Activated CD4-positive, alpha-beta T cell treated with anti-CD3 and anti-CD28 coated beads, Interleukin-2, amount 50 U/mL, for 4 hours (primary cell): ENCODE measurements at regions not wholly inside any gene's neighbourhood (a gene's known extent, or its start where the extent isn't known, plus 50 kb on each side); places are given as distances from the start of the nearest gene placed in this dataset.

ENCODE experiments used
- DNase-seq, 2 experiments: peaks; one replicate each; pipeline ENCODE4 v3.0.0-alpha.2; 2020

DNA sequence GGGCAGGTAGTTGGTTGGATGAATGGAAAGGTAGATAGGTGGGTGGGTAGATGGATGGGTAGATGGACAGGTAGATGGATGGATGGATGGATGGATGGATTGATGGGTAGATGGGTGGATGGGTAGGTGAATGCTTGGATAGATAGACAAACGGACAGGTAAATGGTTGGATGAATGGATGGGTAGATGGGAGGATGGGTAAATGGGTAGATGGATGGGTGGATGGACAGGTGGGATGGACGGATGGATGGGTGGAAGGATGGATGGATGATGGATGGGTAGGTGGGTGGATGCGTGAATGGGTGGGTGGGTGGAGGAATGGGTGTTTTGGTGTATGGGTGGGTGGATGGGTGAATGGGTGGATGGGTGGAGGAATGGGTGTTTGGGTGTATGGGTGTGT is 50.1 kb upstream of the ASAP2 start:
- DNase-seq, result no peak

- no peak for DNase-seq
These were observed 52.6 kb upstream of the ASAP2 start for GRCh38 chr2:9154061-9154460.

GRCh38 chr2:9153643-9153980 is 53.0 kb upstream of the ASAP2 start:
- no peak for DNase-seq

- DNase-seq, result no peak
These were observed 53.5 kb upstream of the ASAP2 start for GRCh38 chr2:9152975-9153642.

- no peak for DNase-seq
These were observed 55.7 kb upstream of the ASAP2 start for GRCh38 chr2:9150906-9151305.

DNA sequence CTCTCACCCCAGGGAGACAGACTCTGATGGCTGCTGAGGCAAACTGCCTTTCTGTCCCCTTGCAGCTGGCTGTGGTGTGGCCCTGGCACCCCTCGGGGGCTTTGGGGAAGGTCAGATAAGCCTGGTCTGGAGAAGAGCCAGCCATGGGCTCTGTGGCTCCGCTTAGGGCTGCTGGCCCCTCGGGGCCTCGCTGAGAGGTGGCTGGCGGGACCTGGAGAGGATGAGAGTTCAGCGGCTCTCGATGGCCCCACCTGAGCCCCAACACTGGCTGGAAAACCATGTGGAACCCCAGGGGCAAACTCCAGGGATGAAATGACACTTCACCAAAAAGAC is 56.1 kb upstream of the ASAP2 start:
- DNase-seq, result no peak

DNA sequence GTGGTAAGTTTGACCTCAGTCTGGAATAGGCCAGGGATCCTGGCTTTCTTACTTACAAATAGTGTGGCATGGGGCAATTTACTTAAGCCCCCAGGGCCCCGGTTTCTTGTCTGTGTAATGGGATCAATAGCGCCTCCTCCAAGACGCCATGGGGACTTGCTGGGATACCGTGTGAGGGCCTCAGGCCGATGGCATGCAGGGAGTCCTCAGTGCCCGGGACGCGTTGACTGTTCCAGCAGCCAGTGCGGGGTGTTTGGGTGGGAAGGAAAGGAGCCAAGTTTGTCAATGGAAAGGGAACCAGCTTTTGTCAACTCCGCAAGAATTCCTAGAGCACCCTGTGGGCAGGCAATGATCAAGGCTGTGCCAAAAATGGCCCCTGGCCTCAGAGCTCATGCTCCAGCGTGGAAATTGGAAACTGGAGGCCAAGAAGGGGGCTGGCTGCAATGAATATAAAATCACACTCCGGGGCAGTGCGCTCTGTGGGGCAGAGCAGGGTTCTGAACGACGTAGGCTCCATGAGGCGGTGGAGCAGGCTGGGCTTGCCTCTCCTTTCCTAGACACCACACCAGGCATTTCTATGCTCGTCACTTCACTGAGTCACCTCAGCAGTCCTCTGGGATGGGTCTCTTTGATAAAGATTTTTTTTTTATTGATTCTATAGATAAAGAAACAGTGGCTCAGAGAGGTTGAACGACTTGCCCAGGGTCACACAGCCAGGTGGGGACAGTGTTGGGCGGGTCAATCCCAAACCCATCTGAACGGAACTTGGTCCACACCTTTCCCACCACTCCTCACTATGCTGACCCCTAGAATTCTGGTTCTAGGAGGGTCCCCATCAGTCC is 56.7 kb upstream of the ASAP2 start:
- no peak for DNase-seq

- no peak for DNase-seq
These were observed 57.3 kb upstream of the ASAP2 start for GRCh38 chr2:9149388-9149660.

DNA sequence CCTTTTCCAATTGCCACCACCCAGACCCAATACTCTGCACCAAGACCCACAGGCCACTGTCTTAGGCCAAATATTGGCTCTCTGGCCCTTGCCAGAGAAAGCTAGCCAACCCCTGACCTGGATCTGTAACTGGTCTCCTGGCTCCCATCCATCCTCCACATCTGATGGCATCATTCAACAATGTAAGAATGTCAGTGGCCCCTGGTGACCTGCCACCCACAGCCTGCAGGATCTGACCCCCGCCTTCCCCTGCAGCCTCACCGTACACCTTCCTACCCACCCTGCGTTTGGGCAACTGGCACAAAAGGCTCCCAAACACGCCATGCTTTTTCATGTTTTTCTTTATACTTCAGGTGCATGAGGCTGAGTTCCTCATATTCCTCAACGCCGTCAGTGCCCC is 60.0 kb upstream of the ASAP2 start:
- no peak for DNase-seq

DNA sequence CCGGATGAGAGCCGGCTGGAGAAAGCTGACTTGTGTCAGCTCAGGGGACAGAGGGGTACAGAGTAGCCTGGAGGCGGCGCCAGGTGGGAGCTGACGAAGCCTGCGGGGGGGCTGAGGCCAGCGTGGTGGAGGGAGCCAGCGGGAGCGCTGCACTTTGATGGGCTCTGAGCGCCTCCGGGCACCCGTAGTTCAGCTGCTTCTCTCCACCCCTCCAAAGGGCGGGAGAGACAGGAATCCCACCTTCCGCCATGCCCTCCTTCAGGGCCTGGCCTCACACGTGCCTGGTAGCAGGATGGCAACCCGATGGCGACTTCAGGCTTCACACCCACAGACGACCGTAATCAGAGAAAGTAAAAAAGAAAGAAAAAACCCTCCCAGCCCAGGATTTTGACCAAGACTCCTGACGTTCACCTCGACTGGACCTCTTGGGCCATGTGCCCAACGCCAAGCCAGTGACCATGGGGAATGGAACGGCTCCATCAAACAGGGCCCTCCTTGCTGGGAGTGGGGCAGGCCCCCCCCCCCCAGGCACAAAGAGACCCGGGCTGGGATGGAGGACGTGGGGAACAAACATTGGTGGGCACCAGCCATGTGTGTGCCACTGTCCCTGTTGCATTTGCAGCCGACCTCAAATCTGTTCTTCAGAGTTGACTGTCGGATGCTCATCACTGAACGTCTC is 60.7 kb upstream of the ASAP2 start:
- DNase-seq, result no peak

GRCh38 chr2:9145109-9145751 is 61.4 kb upstream of the ASAP2 start:
- DNase-seq, result no peak

DNA sequence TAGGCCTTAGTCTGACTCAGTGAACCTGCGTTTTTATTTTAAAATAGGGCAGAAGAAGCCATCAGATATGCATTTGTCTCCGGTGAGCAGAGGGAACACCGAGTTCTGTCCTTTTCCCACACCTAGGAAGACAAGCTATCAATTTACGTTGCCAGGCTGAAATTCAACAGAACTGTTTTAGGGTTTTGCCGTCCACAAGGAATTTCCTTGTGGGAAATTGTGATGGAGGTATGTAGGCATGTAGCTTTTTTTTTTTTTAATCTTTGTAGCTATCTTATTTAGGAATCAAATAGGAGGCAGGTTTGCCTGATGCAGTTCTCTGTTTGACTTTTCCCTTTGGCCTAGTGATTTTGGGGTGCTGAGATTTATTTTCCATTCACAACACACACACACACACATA is 62.0 kb upstream of the ASAP2 start:
- no peak for DNase-seq

DNA sequence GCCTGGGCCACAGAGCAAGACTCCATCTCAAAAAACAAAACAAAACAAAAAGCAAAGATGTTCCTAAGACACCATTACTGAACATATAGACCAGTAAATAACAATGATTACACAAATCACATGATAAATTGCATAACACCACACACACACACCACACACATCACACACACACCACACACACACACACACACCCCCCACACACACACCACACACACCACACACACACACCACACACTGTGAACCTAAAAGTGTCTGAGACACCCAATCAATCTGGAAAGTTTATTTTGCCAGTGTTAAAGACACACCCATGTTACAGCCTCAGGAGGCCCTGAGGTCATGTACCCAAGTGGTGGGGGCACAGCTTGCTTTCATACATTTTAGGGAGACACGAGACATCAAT is 62.6 kb upstream of the ASAP2 start:
- DNase-seq, result no peak

GRCh38 chr2:9143264-9143815 is 63.3 kb upstream of the ASAP2 start:
- no peak for DNase-seq

DNA sequence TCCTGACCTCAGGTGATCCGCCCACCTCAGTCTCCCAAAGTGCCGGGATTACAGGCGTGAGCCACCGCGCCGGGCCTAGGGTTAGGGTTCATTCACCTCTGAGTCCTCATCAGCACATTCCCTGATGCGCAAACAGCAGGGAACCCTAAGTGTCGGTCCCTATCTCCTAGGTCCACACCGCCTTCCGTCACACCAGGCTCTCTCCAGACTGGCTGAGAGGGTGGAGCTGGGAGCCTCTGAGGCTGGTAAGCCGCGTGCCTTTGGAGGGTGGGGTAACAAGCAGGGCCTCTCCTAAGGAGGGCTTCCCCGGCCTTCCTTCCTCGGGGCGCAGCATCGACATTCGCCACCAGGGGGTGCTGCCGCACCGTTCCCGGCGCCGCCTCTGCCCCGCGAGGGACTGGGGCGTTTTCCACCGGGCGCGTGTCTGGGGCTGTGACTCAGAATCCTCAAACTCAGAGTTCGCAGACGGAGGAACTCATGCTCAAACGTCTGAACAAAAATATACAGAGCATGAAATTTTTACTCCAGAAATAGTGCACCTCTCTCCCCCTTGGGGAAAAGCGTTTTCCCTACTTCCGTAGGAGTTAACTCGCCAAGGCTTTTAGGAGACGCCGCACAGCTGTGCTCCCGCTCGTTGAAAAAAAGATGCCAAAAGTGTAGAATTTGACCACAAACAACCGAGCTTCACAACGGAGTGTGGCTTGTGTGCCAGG is 63.9 kb upstream of the ASAP2 start:
- DNase-seq, result peak; percentile 75 to 77

DNA sequence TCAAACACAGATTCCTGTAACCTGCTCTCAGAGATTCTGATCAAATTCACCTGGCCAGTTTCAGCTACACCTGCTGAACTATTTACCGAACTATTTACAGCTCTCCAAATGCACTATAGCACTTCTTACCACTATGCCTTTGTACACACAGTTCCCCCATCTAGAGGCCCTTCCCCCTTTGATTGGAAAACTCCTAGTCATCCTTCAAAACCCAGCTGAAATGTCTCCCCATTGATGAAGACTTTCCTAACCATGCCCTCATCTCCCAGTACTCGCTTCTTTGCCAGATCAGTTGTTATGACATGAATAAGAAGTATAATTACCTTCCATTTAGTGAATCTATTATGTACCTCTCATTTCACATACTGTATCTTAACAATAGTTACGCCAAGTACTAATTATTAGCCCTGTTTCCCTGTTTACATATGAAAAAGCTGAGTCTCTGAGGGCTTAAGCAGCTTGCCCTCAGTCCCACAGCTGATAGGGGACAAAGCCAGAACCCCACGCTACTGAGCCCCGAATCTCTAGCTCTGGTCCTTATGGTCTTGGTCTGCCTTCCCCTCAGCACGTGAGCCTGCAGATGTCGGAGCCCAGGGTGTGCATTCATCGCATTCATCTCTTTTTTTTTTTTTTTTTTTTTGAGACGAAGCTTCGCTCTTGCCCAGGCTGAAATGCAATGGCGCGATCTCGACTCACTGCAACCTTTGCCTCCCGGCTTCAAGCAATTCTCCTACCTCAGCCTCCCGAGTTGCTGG is 64.7 kb upstream of the ASAP2 start:
- DNase-seq, result no peak

GRCh38 chr2:9141091-9141667 is 65.4 kb upstream of the ASAP2 start:
- no peak for DNase-seq

DNA sequence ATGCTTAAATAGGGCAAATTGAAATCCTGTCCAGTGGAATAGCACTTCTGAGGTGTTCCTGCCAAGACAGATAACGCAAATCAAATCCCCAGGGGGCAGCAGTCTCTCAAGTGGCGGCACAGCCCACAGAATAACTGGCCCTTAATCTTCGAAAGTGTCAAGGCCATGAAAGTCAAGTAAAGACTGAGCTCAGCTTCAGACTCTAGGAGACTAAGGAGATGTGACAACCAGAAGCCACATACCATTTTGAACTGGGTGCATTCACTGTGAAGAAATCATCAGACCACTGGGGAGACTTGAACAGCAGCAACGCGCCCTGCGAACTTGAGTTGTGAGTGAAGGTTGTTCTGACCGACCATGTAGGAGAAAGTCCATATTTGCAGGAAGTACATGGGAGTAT is 66.0 kb upstream of the ASAP2 start:
- DNase-seq, result no peak

DNA sequence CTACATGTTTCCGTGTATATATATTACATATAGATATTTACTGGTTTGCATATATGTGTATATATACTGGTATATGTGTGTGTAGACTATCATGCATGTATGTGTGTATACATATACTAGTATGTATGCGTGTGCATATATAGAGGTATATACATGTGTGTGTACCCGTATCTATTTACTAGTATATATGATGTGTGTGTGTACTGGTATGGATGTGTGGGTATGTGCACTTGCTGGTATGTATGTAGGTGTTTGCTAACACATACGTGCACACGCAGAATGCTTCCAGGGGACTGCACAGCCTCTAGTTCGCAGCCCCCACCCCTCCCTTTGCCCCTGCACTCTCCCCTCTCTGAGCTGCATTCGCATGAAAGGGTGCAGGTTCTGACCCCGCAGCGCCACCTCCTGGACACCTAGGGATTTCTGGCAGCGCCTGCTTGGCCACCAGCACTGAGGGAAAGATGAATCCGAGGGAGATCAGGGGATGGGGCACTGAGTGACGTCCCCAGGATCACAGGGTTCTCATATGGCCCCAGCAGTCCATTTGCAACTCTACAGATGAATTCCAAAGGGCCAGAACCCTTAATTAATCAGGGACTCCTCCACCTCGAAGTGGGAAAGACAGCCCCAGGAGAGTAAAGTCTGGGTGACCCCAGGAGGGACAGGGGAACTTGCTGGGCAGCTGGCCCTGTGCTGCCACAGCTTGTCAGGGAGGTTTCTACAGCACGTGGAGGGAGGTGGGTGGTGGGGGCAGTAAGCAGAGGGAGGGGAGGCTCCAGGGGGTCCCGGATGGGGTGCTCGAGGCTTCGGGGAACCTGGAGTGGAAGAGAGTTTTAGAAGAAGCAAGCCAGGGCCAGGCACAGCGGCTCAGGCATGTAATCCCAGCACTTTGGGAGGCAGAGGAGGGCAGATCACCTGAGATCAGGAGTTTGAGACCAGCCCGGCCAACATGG is 66.8 kb upstream of the ASAP2 start:
- DNase-seq, result peak; percentile 41 to 47

- DNase-seq, result no peak
These were observed 69.0 kb upstream of the ASAP2 start for GRCh38 chr2:9137379-9138150.
